Hepatocyte (in vitro differentiated cells): ENCODE measurements at regions not wholly inside any gene's neighbourhood (a gene's known extent, or its start where the extent isn't known, plus 50 kb on each side); places are given as distances from the start of the nearest gene placed in this dataset.

Experiments used
- DNase-seq: peaks from one replicate; pipeline ENCODE4 v3.0.0-alpha.2; 2016; ENCODE audit warnings: low spot score
- H2AFZ ChIP-seq: fragments of 200-600 bp; sonication (generic); 2 replicates; pipeline ENCODE4 v1.6.0; 2016; ENCODE audit warnings: antibody characterized with exemption, mild to moderate bottlenecking
- H3K27ac ChIP-seq: fragments of 200-600 bp; sonication (generic); 2 replicates; pipeline ENCODE4 v1.5.1; 2016; ENCODE audit warnings: mild to moderate bottlenecking
- H3K27me3 ChIP-seq: fragments of 200-600 bp; sonication (generic); 2 replicates; pipeline ENCODE4 v1.6.1; 2016
- H3K36me3 ChIP-seq: fragments of 200-600 bp; sonication (generic); replicated peaks from 2 replicates; pipeline ENCODE4 v1.5.1; 2016; ENCODE audit warnings: low read depth; ENCODE audit not compliant: insufficient read depth
- H3K4me1 ChIP-seq: fragments of 200-600 bp; sonication (generic); 2 replicates; pipeline ENCODE4 v1.5.1; 2016; ENCODE audit warnings: mild to moderate bottlenecking, moderate library complexity; ENCODE audit not compliant: insufficient read depth
- H3K4me2 ChIP-seq: fragments of 200-600 bp; sonication (generic); 2 replicates; pipeline ENCODE4 v1.6.0; 2016
- H3K4me3 ChIP-seq: fragments of 200-600 bp; sonication (generic); 2 replicates; pipeline ENCODE4 v1.5.1; 2016; ENCODE audit warnings: mild to moderate bottlenecking
- H3K79me2 ChIP-seq: fragments of 200-600 bp; sonication (generic); 2 replicates; pipeline ENCODE4 v1.6.0; 2017; ENCODE audit warnings: mild to moderate bottlenecking
- H3K9me2 ChIP-seq: fragments of 200-600 bp; sonication (generic); replicated peaks from 2 replicates; pipeline ENCODE4 v1.6.0; 2017; ENCODE audit warnings: mild to moderate bottlenecking; ENCODE audit not compliant: insufficient read depth
- H3K9me3 ChIP-seq: fragments of 200-600 bp; sonication (generic); 2 replicates; pipeline ENCODE4 v1.5.1; 2016; ENCODE audit warnings: low read depth, mild to moderate bottlenecking
- H4K20me1 ChIP-seq: fragments of 200-600 bp; sonication (generic); 2 replicates; pipeline ENCODE4 v1.6.0; 2016; ENCODE audit warnings: mild to moderate bottlenecking; ENCODE audit not compliant: insufficient read depth, poor library complexity, severe bottlenecking
- CTCF ChIP-seq: fragments of 200-600 bp; sonication (generic); IDR thresholded peaks from 2 replicates; pipeline ENCODE4 v1.5.1; 2016; ENCODE audit warnings: antibody characterized with exemption, mild to moderate bottlenecking; ENCODE audit not compliant: poor library complexity
- EZH2 ChIP-seq: fragments of 200-600 bp; sonication (generic); IDR thresholded peaks from 2 replicates; pipeline ENCODE4 v1.6.1; 2016; ENCODE audit warnings: antibody characterized with exemption, mild to moderate bottlenecking, borderline replicate concordance
- EZH2phosphoT487 ChIP-seq: fragments of 200-600 bp; sonication (generic); IDR thresholded peaks from one replicate; pipeline ENCODE4 v1.6.1; 2018; ENCODE audit warnings: antibody characterized with exemption, mild to moderate bottlenecking, low read depth, moderate library complexity; ENCODE audit not compliant: unreplicated experiment, severe bottlenecking
- WGBS: methylation state at CpG from one replicate; pipeline ENCODE4 v1.1.6; 2016; ENCODE audit warnings: low lambda C conversion rate; ENCODE audit errors: missing lambda C conversion rate; 5-methylcytosine and 5-hydroxymethylcytosine counted together

DNA sequence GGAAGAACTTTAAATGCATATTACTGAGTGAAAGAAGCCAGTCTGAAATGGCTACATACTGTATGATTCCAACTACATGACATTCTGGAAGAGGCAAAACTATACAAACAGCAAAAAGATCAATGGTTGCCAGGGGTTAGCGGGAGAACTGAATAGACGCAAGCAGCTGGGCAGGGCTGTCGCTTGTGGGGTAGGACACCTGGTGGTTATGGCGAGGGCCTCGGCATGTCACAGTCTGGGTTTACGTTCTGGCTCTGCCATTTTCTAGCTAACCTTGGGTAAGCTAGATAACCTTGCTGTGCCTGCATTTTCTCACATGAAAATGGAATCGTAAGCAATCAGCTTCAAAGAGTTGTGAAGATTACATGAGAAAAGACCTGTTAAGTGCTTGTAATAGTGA lies 55.2 kb upstream of the SYT13 start:
- Histone ChIP-seq H3K27me3 (no peaks in the 10 kb centered on the region), H3K9me2 (no peaks in the 10 kb centered on the region), H4K20me1 (no peaks in the 10 kb centered on the region), H2AFZ (no peak overlapping the region), H3K36me3 (no peaks in the 10 kb centered on the region), H3K4me2 (no peak overlapping the region), H3K4me3 (no peak overlapping the region), H3K27ac (no peak overlapping the region), H3K4me1 (no peaks in the 10 kb centered on the region), H3K9me3 (no peaks in the 10 kb centered on the region), H3K79me2 (no peaks in the 10 kb centered on the region)
- WGBS = 72% methylated on average over 7 of the region's 7 CpGs
- DNase-seq = no peak
- no peak for TF ChIP-seq EZH2phosphoT487
- TF ChIP-seq EZH2 = no peak
- no peak for TF ChIP-seq CTCF

DNA sequence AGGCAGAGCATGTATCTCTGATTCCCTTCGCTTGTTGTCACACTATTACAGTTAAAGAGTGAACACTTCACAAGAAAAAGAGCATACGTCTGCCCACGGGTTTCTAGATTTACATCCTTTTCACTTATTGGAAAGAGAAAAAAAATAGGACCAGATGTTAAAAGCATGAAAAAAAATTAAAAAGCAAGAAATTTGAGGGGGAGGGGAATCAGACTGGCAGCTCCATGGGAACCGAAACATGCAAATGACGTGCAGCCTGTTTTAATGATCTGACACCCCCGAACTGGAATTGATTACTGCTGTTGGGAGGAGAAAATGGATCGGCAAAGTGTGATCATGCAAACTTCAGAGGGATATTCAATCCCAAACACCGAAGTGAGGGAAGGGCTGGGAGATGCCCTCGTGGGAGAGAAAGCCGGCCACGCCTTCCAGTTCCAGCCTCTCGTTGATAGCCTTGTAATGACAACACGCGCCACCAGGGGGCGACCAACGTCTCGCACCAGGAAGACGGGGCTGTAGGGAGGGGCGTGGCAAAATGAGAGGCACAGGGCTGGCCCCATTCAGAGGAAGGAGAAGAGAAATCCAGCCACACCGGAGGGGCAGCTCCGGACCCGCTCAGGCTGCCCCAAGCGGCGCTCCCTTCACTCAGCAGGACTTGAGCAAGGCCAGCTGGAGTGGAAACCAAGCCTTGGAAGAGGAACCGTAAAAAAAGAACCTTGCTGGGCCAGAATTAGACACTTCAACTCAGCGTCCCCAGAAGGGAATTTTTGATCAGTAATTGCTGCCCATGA lies 53.8 kb upstream of the SYT13 start:
- H3K27ac ChIP-seq = no peak overlapping the region
- H3K27me3 ChIP-seq = no peaks in the 10 kb centered on the region
- H3K4me1 ChIP-seq = no peaks in the 10 kb centered on the region
- H3K9me2 ChIP-seq = no peaks in the 10 kb centered on the region
- H3K9me3 ChIP-seq = no peaks in the 10 kb centered on the region
- no peaks in the 10 kb centered on the region for H4K20me1 ChIP-seq
- H3K36me3 ChIP-seq = no peaks in the 10 kb centered on the region
- TF ChIP-seq EZH2phosphoT487 = no peak
- peak; percentile 87 for TF ChIP-seq CTCF
- TF ChIP-seq EZH2 = no peak
- peak overlapping the region; percentile 73 for H3K4me2 ChIP-seq
- no peaks in the 10 kb centered on the region for H3K79me2 ChIP-seq
- peak; percentile 94 for DNase-seq
- H3K4me3 ChIP-seq = no peak overlapping the region
- peak overlapping the region; percentile 45 for H2AFZ ChIP-seq
- WGBS = 23% methylated on average over 26 of the region's 26 CpGs

DNA sequence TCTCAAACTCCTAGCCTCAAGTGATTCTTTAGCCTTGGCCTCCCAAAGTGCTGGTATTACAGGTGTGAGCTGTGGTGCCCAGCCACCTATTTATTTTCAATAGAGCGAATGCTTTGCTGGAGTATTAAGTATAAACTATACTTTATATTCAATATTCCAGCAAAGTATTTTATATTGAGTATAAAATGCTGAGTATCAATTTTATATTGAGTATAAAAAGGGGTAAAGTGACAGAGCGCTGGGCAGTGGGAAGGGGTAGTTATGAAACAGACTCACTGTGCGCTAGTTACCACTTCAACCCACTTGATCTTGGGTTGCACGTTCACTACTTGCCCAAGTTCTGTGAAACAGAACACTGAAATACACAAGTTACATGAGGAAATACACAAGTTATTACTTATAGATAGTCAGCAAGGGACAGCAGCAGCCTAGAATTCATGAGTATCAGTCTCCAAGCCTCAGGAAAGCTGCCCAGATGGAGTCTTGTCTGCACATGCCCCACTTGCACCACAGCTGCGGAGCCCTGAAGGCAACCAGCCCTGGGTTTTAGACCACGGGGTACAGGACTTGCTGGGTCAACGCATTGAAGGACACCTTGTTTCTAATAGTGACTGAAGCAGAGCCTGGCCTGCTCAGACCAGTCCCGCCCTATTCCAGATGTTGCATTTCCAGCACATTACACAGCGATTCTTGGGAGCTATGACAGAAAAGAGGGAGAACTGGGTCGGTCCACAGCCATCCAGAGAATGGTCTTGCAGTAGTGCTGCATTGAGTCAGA lies 51.6 kb upstream of the SYT13 start:
- no peaks in the 10 kb centered on the region for H3K27me3 ChIP-seq
- H3K9me2 ChIP-seq = no peaks in the 10 kb centered on the region
- no peaks in the 10 kb centered on the region for H3K36me3 ChIP-seq
- H3K4me2 ChIP-seq = no peak overlapping the region
- H3K4me3 ChIP-seq = no peak overlapping the region
- H3K4me1 ChIP-seq = no peaks in the 10 kb centered on the region
- TF ChIP-seq EZH2 (no peak), CTCF (no peak), EZH2phosphoT487 (no peak)
- no peak overlapping the region for H2AFZ ChIP-seq
- no peak overlapping the region for H3K27ac ChIP-seq
- no peak for DNase-seq
- H3K9me3 ChIP-seq = no peaks in the 10 kb centered on the region
- no peaks in the 10 kb centered on the region for H3K79me2 ChIP-seq
- no peaks in the 10 kb centered on the region for H4K20me1 ChIP-seq
- WGBS = 97% methylated on average over 10 of the region's 10 CpGs
